Astrocyte (in vitro differentiated cells and primary cell): ENCODE measurements at regions not wholly inside any gene's neighbourhood (a gene's known extent, or its start where the extent isn't known, plus 50 kb on each side); places are given as distances from the start of the nearest gene placed in this dataset.

Source experiments
- EZH2 ChIP-seq: IDR thresholded peaks from 2 replicates; pipeline ENCODE4 v1.6.1; 2012; ENCODE audit warnings: mild to moderate bottlenecking, low read length, inconsistent platforms; ENCODE audit not compliant: insufficient read depth
- TF ChIP-seq, protein P1 (sequence below): IDR thresholded peaks from 2 replicates; pipeline ENCODE4 v1.5.1; 2011; ENCODE audit warnings: low read depth, mild to moderate bottlenecking, inconsistent platforms, low read length, moderate library complexity; ENCODE audit not compliant: insufficient read depth

DNA sequence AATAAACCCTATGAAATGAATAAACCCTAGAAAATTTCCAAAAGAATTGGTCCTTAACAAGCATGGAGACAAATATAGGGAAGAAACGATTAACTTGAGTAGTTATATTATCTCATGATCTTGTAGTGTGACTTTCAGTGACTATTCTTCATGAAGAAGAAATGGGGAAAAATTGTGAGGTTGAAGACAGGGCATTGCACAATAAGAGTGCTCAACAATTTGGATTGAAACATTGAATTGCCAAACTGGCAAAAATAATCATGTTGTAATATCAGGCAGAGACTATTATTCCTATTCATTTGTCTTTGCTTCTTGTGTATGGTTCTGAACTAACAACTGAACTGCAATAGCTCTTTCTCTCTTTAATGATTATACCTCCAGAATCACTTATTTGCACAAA lies 605.1 kb downstream of the PCDH7 start:
- TF ChIP-seq, protein P1, sequence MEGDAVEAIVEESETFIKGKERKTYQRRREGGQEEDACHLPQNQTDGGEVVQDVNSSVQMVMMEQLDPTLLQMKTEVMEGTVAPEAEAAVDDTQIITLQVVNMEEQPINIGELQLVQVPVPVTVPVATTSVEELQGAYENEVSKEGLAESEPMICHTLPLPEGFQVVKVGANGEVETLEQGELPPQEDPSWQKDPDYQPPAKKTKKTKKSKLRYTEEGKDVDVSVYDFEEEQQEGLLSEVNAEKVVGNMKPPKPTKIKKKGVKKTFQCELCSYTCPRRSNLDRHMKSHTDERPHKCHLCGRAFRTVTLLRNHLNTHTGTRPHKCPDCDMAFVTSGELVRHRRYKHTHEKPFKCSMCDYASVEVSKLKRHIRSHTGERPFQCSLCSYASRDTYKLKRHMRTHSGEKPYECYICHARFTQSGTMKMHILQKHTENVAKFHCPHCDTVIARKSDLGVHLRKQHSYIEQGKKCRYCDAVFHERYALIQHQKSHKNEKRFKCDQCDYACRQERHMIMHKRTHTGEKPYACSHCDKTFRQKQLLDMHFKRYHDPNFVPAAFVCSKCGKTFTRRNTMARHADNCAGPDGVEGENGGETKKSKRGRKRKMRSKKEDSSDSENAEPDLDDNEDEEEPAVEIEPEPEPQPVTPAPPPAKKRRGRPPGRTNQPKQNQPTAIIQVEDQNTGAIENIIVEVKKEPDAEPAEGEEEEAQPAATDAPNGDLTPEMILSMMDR = no peak
- TF ChIP-seq EZH2 = no peak
